T-helper 2 cell treated with Interferon-gamma antibody and Interleukin-4, amounts not matched to agents 5 μg/mL and 100 μg/mL, for 36 hours (primary cell): ENCODE measurements at regions not wholly inside any gene's neighbourhood (a gene's known extent, or its start where the extent isn't known, plus 50 kb on each side); places are given as distances from the start of the nearest gene placed in this dataset.

Experiments used
- DNase-seq: peaks from one replicate; pipeline ENCODE4 v3.0.0; 2021; ENCODE audit warnings: low spot score
- H3K27ac Mint-ChIP-seq: one replicate; pipeline ENCODE4 v1.8.0; 2021; ENCODE audit warnings: mild to moderate bottlenecking, mixed read lengths
- H3K27me3 Mint-ChIP-seq: one replicate; pipeline ENCODE4 v1.8.0; 2021; ENCODE audit warnings: low read depth, mixed read lengths
- H3K36me3 Mint-ChIP-seq: one replicate; pipeline ENCODE4 v1.8.0; 2021; ENCODE audit warnings: low read depth, mixed read lengths
- H3K4me1 Mint-ChIP-seq: one replicate; pipeline ENCODE4 v1.8.0; 2021; ENCODE audit warnings: low read depth, mixed read lengths
- H3K4me3 Mint-ChIP-seq: one replicate; pipeline ENCODE4 v1.8.0; 2022; ENCODE audit warnings: mild to moderate bottlenecking, moderate library complexity, mixed read lengths
- H3K9me3 Mint-ChIP-seq: one replicate; pipeline ENCODE4 v1.8.0; 2021; ENCODE audit warnings: mixed read lengths

- no peaks in the 10 kb centered on the region for H3K27me3 Mint-ChIP-seq
- H3K36me3 Mint-ChIP-seq = peaks cover 3% of the 10 kb centered on the region
- no peak for DNase-seq
- H3K27ac Mint-ChIP-seq = no peak overlapping the region
- no peak overlapping the region for H3K4me3 Mint-ChIP-seq
- no peaks in the 10 kb centered on the region for H3K9me3 Mint-ChIP-seq
- peaks cover 15% of the 10 kb centered on the region for H3K4me1 Mint-ChIP-seq
These were observed 319.5 kb downstream of the PRL start for GRCh38 chr6:21977346-21977745.

DNA sequence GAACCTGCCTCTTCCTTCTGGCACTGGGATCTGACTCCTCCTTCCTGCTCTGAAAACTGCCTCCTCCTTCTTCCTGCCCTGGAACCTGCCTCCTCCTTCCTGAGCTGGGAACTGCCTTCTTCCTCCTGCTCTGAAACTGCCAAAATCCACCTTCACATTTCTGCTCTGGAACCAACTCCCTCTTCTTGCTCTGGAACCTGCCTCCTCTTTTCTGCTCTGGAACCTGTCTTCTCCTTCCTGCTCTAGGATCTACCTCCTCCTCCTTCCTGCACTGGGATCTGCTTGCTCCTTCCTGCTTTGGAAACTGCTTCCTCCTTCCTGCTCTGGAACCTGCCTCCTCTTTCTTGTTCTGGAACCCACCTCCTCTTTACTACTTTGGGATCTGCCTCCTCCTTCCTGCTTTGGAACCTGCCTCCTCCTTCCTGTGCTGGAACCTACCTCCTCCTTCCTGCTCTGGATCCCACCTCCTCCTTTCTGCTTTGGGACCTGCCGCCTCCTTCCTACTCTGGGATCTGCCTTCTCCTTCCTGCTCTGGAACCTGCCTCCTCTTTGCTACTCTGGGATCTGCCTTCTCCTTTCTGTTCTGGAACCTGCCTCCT is 315.5 kb downstream of the PRL start:
- Mint-ChIP-seq H3K36me3 (peaks cover 3% of the 10 kb centered on the region), H3K4me3 (no peak overlapping the region), H3K27ac (no peak overlapping the region), H3K9me3 (no peaks in the 10 kb centered on the region), H3K4me1 (peaks cover 15% of the 10 kb centered on the region), H3K27me3 (no peaks in the 10 kb centered on the region)
- no peak for DNase-seq

DNA sequence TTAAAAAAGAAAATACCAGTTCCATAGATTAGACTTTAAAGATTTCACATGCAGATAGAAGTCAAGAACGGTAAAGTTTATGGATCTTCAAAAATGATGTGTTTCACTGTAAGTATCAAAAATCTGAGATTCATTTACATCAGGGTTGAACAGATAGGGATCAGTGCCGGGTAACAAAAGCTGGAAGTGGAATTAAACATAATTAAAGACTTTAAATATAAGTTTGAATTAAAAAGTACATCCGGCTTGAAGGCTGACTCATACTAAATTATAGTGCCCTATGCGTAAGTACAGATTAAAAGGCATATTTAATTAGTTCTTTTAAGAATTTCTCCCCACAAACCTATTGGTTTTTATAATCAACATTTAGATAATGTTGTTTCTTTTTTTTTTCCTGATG is 312.7 kb downstream of the PRL start:
- no peak for DNase-seq
- H3K36me3 Mint-ChIP-seq = peaks cover 3% of the 10 kb centered on the region
- H3K4me3 Mint-ChIP-seq = no peak overlapping the region
- no peaks in the 10 kb centered on the region for H3K27me3 Mint-ChIP-seq
- no peaks in the 10 kb centered on the region for H3K9me3 Mint-ChIP-seq
- H3K27ac Mint-ChIP-seq = no peak overlapping the region
- peaks cover 24% of the 10 kb centered on the region for H3K4me1 Mint-ChIP-seq

- Mint-ChIP-seq H3K4me1 (peaks cover 24% of the 10 kb centered on the region), H3K36me3 (peaks cover 3% of the 10 kb centered on the region), H3K4me3 (no peak overlapping the region), H3K9me3 (no peaks in the 10 kb centered on the region), H3K27me3 (no peaks in the 10 kb centered on the region), H3K27ac (no peak overlapping the region)
- no peak for DNase-seq
These were observed 312.3 kb downstream of the PRL start for GRCh38 chr6:21984561-21984960.

GRCh38 chr6:21985904-21986303 is 310.9 kb downstream of the PRL start:
- H3K9me3 Mint-ChIP-seq = no peaks in the 10 kb centered on the region
- no peak overlapping the region for H3K4me3 Mint-ChIP-seq
- DNase-seq = no peak
- H3K4me1 Mint-ChIP-seq = peaks cover 17% of the 10 kb centered on the region
- no peaks in the 10 kb centered on the region for H3K27me3 Mint-ChIP-seq
- H3K36me3 Mint-ChIP-seq = no peaks in the 10 kb centered on the region
- no peak overlapping the region for H3K27ac Mint-ChIP-seq

DNA sequence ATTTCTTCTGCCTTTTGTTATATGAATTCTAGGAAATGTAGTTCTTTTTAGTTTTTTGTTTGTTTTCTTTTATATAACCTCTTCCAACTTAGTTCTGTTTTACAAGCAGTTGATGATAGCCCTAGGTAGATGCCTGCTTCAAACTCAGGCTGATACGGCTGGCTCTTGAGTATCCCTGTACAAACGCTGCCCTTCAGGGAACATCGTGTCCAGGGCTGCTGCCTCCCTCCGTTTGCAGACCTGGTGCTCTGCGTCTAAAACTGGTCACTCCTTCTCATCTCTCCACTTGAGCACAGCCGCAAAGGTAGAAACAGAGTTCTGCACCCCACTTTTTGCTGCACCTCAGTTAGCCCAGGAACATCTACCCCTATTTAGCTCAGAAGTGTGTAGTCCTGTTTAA is 310.1 kb downstream of the PRL start:
- H3K27ac Mint-ChIP-seq = no peak overlapping the region
- peak overlapping the region; percentile 5 for H3K4me3 Mint-ChIP-seq
- no peaks in the 10 kb centered on the region for H3K9me3 Mint-ChIP-seq
- DNase-seq = no peak
- peaks cover 19% of the 10 kb centered on the region for H3K4me1 Mint-ChIP-seq
- H3K36me3 Mint-ChIP-seq = no peaks in the 10 kb centered on the region
- no peaks in the 10 kb centered on the region for H3K27me3 Mint-ChIP-seq

DNA sequence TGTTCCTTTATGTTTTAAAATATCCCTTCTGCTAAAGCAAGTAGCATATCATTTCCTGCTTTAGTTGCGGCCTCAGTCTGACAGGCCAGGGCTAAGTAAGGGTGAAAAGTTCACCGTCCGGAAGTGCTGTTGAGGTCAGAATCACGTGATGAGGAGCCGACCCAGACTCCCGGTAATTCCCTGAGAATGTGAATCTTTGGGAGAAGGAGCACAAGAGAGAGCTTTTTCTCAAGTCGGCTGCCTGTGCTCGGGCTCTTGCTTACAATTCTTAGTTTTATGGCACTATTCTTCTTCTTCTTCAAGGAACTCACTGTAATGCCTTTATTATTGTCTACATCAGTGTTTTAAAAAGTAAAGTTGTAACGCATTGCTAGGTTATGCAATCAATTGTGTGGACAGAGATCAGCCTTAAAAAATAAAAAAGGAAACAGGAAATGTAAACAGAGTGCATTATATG is 309.3 kb downstream of the PRL start:
- H3K4me1 Mint-ChIP-seq = peaks cover 24% of the 10 kb centered on the region

DNA sequence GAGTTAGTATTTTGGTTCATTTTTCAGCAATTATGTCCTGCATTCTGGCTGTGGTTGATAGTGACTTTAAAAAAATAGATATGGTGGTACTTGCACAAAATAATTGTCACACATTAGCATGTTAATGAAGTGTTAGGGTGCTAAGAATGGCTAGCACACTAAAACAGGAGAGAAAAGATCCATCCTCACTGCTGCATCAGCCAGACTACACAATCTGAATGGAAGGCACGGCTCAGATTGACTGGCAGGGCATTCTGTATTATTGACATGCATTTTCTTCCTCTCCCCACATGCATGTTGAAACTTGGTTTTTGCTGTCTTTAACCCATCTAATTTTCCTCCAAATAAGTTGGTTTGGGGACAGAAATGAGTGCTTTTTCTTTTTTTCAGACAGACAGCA is 306.3 kb downstream of the PRL start:
- no peak overlapping the region for H3K27ac Mint-ChIP-seq
- no peaks in the 10 kb centered on the region for H3K9me3 Mint-ChIP-seq
- H3K27me3 Mint-ChIP-seq = no peaks in the 10 kb centered on the region
- DNase-seq = no peak
- no peak overlapping the region for H3K4me3 Mint-ChIP-seq
- no peaks in the 10 kb centered on the region for H3K36me3 Mint-ChIP-seq
- H3K4me1 Mint-ChIP-seq = peaks cover 35% of the 10 kb centered on the region

More for the DNA sequence above, 309.3 kb downstream of the PRL start:
- no peaks in the 10 kb centered on the region for H3K27me3 Mint-ChIP-seq
- H3K36me3 Mint-ChIP-seq = no peaks in the 10 kb centered on the region
- DNase-seq = peak; percentile 19
- H3K27ac Mint-ChIP-seq = peak overlapping the region; percentile 33
- no peaks in the 10 kb centered on the region for H3K9me3 Mint-ChIP-seq
- H3K4me3 Mint-ChIP-seq = peak overlapping the region; percentile 68

DNA sequence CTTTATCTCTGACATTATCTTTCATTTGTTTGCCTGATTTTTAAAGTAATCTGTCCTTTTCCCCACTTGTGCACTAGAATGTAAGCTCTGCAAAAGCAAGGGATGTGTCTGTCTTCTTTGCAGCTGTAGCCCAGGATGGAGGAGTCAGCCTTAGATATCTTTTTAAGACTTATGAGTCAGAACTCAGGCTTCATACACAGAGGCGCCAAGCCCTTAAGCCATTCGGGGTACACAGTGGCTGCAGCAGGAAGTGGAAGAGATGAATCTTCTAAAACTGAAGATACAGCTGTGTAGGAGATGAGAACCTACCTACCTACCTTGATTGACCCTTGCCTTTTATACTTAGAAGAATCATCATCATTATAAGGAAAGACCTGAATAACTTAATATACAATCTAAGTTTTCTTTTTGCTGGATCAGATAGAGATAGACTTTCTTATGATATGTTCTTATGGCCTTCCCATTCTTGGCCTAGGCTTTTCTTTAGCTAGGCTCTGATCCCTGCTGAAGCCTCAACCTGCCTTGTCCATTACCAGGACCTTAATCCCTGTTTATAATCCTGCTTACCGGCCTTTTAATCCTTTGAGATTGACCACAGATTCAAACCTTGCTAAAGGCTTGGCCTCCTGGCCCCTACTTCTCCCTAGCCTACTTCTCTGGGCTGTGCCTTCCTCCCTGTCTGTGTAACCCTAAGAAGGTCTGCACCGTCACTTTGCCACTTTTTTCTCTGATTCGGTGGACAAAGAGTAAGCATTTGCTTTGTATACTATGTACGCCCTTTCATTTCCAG is 304.5 kb downstream of the PRL start:
- Mint-ChIP-seq H3K4me3 (peak overlapping the region; percentile 6), H3K27ac (peak overlapping the region; percentile 38), H3K9me3 (no peaks in the 10 kb centered on the region), H3K36me3 (no peaks in the 10 kb centered on the region), H3K27me3 (no peaks in the 10 kb centered on the region), H3K4me1 (peaks cover 26% of the 10 kb centered on the region)
- DNase-seq = peak; percentile 42

- no peak overlapping the region for H3K4me3 Mint-ChIP-seq
- no peaks in the 10 kb centered on the region for H3K36me3 Mint-ChIP-seq
- H3K27ac Mint-ChIP-seq = no peak overlapping the region
- no peak for DNase-seq
- H3K9me3 Mint-ChIP-seq = no peaks in the 10 kb centered on the region
- no peaks in the 10 kb centered on the region for H3K27me3 Mint-ChIP-seq
- peaks cover 22% of the 10 kb centered on the region for H3K4me1 Mint-ChIP-seq
These were observed 303.0 kb downstream of the PRL start for GRCh38 chr6:21993841-21994240.

- no peak overlapping the region for H3K27ac Mint-ChIP-seq
- H3K4me1 Mint-ChIP-seq = peaks cover 25% of the 10 kb centered on the region
- H3K27me3 Mint-ChIP-seq = peaks cover 2% of the 10 kb centered on the region
- no peaks in the 10 kb centered on the region for H3K36me3 Mint-ChIP-seq
- H3K9me3 Mint-ChIP-seq = no peaks in the 10 kb centered on the region
- H3K4me3 Mint-ChIP-seq = no peak overlapping the region
- DNase-seq = no peak
These were observed 302.0 kb downstream of the PRL start for GRCh38 chr6:21994821-21995220.

- Mint-ChIP-seq H3K4me3 (no peak overlapping the region), H3K36me3 (no peaks in the 10 kb centered on the region), H3K27ac (no peak overlapping the region), H3K4me1 (peaks cover 27% of the 10 kb centered on the region), H3K27me3 (peaks cover 6% of the 10 kb centered on the region), H3K9me3 (no peaks in the 10 kb centered on the region)
- DNase-seq = no peak
These were observed 301.5 kb downstream of the PRL start for GRCh38 chr6:21995318-21995717.

GRCh38 chr6:21996425-21997118 is 300.3 kb downstream of the PRL start:
- no peaks in the 10 kb centered on the region for H3K36me3 Mint-ChIP-seq
- H3K27ac Mint-ChIP-seq = no peak overlapping the region
- H3K27me3 Mint-ChIP-seq = peaks cover 7% of the 10 kb centered on the region
- no peak for DNase-seq
- H3K9me3 Mint-ChIP-seq = no peaks in the 10 kb centered on the region
- no peak overlapping the region for H3K4me3 Mint-ChIP-seq
- peaks cover 29% of the 10 kb centered on the region for H3K4me1 Mint-ChIP-seq
